H7 (cell line): ENCODE measurements at regions not wholly inside any gene's neighbourhood (a gene's known extent, or its start where the extent isn't known, plus 50 kb on each side); places are given as distances from the start of the nearest gene placed in this dataset.
"Not testable (repeated sequence)": the region's sequence is repeated elsewhere in the genome, so short reads cannot be mapped to it uniquely, and the experiment has no call there.

ENCODE experiments used
- DNase-seq: peaks from one replicate; pipeline ENCODE4 v3.0.0; 2012
- H3K27me3 ChIP-seq: 2 replicates; pipeline ENCODE4 v1.6.0; 2011; ENCODE audit warnings: mild to moderate bottlenecking, low read length; ENCODE audit not compliant: control insufficient read depth, insufficient read depth
- H3K36me3 ChIP-seq: replicated peaks from 2 replicates; pipeline ENCODE4 v1.5.1; 2011; ENCODE audit warnings: low read length; ENCODE audit not compliant: control insufficient read depth, insufficient read depth
- H3K4me3 ChIP-seq: 2 replicates; pipeline ENCODE4 v1.5.1; 2011; ENCODE audit warnings: low read depth, mild to moderate bottlenecking, control low read depth, low read length, moderate library complexity; ENCODE audit not compliant: insufficient read depth

DNA sequence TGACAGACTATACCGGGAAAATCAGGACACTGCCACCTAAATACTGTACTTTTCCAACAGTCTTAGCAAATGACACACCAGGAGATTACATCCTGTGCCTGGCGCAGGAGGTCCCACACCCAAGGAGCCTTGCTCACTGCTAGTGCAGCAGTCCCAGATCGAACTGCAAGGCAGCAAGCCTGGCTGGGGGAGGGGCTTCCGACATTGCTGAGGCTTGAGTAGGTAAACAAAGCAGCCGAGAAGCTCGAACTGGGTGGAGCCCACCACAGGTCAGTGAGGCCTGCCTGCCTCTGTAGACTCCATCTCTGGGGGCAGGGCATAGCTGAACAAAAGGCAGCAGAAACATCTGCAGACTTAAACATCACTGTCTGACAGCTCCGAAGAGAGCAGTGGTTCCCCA is 1360.0 kb downstream of the UQCRFS1 start:
- H3K27me3 ChIP-seq, H3K4me3 ChIP-seq, DNase-seq, H3K36me3 ChIP-seq: not testable (repeated sequence)

DNA sequence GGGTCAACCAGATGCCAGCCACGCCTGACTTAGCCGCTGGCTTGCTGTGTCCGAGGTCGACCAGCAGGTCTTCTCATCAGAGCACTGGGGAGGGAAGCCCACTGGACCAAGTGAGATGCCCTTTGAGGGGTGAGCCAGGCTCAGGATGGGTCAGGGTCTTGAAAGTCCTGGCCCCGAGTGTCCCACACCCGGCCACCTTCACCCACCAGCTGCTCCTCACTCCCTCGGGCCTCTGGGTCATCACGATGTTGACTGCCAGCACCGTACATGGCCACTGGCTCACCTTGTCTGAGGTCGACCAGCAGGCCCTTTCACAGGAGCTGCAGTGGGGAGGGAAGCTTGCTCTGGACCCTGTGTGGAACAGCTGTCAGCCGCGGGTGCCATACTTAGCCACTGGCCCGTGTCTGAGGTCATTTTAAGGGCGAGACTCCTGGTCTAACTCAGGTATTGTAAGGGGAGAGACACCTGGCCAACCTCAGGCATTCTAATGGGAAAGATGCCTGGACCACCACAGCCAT is 1361.3 kb downstream of the UQCRFS1 start:
- no peak for DNase-seq
- no peaks in the 10 kb centered on the region for H3K27me3 ChIP-seq
- no peak overlapping the region for H3K4me3 ChIP-seq
- H3K36me3 ChIP-seq, result no peaks in the 10 kb centered on the region

DNA sequence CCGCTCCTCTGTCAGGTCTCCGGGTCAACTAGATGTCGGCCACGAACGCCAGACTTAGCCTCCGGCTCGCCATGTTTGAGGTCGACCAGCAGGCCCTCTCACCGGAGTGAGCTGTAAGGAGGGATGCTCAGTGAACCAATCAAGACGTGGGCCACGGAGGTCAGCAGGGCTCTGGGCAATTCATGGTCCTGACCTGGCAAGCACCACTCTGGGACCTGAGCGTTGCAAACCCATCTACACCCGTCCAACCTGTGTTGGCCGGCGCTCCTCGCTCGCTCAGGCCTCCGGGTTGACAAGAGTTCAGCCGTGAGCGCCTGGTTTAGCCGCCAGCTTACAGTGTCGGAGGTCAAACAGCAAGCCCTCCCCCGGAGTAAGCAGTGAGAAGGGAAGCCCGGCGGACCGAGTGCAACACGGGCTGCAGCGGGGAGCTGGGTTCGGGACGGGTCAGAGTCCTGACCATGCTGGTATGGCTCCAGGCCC is 1361.9 kb downstream of the UQCRFS1 start:
- peak; percentile 16 for DNase-seq
- H3K4me3 ChIP-seq, result no peak overlapping the region
- no peaks in the 10 kb centered on the region for H3K27me3 ChIP-seq
- no peaks in the 10 kb centered on the region for H3K36me3 ChIP-seq

DNA sequence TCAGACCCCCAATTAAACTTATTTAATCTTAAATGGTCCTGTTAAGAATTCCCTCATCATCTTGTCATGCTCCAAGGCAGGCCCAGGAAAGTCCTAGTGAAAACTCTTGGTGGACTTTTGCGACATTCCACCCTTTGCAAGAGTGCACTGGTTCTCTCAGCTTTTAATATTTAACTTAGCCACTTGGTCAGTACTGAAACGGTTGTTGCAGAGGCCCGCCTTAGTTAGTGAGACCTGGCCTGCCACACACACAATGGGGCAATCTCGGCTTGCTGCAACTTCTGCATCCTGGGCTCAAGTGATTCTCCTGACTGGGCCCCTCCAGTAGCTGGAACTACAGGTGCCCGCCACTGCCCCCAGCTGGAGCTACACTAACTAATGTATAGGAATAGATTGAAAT is 1366.0 kb downstream of the UQCRFS1 start:
- Histone ChIP-seq H3K4me3 (no peak overlapping the region), H3K36me3 (no peaks in the 10 kb centered on the region), H3K27me3 (no peaks in the 10 kb centered on the region)
- no peak for DNase-seq

DNA sequence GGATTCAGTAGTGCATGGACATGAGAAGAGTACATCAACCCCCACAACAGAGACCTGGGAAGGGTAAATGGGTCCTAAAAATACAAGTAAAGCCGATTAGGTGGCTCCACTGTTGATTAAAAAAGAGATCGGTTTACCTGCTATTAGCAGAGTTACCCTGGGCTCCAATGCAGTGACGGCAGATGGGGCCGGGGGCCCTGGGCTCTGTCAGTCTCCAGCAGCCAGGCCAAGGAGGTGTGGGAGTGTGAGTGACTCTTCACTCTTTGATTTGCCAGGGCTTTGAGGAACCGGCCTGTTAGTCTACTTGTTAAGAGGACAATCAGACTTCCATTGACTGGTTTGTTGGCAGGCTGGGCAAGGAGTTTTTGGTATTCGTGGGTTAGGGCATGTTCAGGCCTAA is 1368.7 kb downstream of the UQCRFS1 start:
- H3K27me3 ChIP-seq, result no peaks in the 10 kb centered on the region
- no peak overlapping the region for H3K4me3 ChIP-seq

DNA sequence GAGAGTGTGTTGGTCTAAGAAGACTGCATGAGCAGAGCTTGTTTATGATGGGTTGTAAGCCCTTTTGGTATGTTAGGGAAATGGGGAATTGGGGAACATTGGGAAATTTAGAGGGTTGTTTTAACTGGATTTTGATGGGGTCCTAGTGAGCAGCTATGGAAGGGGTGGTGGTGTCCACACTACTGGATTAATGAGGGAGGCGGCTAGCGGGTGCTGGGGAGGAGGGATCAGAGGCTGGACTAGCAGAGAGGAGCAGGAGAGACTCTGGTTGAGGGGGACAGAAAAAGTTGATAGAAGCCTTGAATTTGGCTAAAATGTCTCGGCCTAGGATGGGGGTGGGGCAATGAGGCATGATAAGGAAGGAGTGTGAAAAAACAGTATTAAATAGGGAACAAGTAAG is 1369.1 kb downstream of the UQCRFS1 start:
- Histone ChIP-seq H3K27me3 (no peaks in the 10 kb centered on the region), H3K36me3 (no peaks in the 10 kb centered on the region), H3K4me3 (no peak overlapping the region)
- DNase-seq, result no peak

More for the DNA sequence above, 1368.7 kb downstream of the UQCRFS1 start:
- H3K36me3 ChIP-seq, result no peaks in the 10 kb centered on the region
- DNase-seq, result no peak

DNA sequence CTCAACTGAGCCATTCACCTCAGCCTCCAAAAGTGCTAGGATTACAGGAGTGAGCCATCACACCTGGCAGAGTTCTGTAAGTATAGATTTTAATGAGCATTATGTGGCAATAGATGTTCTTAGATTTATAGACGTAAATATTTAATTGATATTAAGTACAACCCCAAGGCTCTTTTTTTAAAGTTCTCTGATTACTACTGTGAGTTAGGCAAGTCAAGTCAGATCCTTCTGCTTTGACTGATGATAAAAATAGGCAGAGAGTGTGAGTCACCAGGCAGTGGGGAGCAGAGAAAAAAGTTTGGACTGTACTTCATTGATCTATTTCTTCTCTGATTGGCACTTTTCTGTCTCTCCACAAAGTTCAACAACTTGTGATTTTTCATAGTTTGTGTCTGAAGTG is 1379.9 kb downstream of the UQCRFS1 start:
- no peaks in the 10 kb centered on the region for H3K36me3 ChIP-seq
- DNase-seq, result no peak

DNA sequence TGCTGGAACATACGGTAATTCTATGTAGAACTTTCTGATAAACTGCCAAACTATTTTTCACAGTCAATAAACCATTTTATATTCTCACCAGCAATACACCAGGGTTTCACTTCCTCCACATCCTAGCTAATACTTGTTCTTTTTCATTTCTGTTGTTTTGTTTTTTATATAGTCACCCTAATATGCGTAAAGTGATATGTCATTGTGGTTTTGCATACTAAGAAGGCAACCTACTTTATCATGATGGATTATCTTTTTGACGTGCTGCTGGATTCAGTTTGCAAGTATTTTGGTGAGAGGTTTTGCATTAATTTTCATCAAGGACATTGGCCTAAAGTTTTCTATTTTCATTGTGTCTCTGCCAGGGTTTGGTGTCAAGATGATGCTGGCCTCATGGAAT is 1384.1 kb downstream of the UQCRFS1 start:
- no peak overlapping the region for H3K4me3 ChIP-seq
- H3K36me3 ChIP-seq, result no peaks in the 10 kb centered on the region
- no peak for DNase-seq
- no peaks in the 10 kb centered on the region for H3K27me3 ChIP-seq

More for the DNA sequence above, 1379.9 kb downstream of the UQCRFS1 start:
- no peaks in the 10 kb centered on the region for H3K27me3 ChIP-seq
- H3K4me3 ChIP-seq, result no peak overlapping the region

DNA sequence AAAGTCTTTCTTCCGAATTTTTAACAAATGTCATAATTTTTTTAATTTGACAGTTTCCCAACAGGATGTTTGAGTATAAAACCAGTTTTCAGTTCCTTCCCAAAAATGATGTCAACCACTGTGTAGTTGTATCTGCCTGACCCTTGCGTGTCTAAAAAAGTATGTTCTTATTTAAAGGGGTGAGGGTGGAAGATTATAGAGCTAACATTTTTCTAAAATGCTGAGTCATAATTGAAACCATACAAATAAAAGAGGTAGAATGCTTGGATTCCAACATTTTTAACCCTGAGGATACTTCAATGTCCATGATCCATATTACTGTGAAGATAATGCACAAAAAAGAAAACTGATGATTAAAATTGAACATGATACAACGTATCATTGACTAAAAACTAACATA is 1388.8 kb downstream of the UQCRFS1 start:
- DNase-seq, result no peak
- H3K4me3 ChIP-seq, result no peak overlapping the region
- no peaks in the 10 kb centered on the region for H3K36me3 ChIP-seq
- H3K27me3 ChIP-seq, result no peaks in the 10 kb centered on the region

DNA sequence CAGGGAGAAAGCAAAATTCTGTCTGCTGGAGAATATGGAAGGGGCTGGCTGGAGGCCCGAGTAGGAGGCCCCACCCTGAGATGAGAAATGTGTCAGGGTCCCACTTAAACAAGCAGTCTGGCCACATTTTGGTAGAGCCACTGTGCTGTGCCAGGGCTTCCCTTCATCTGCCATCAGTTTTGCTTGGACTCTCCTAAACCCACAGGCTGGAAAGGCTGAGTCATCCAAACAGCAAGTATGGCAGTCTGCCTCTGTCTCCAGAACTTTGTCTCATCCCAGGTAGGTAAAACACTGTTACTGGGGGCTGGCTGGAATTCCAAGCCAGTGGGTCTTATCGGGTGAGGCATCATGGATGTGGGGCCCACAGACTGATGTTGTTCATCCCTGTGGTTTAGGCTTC is 1390.6 kb downstream of the UQCRFS1 start:
- H3K4me3 ChIP-seq, result no peak overlapping the region
- H3K36me3 ChIP-seq, result no peaks in the 10 kb centered on the region
- no peaks in the 10 kb centered on the region for H3K27me3 ChIP-seq
- DNase-seq, result no peak

DNA sequence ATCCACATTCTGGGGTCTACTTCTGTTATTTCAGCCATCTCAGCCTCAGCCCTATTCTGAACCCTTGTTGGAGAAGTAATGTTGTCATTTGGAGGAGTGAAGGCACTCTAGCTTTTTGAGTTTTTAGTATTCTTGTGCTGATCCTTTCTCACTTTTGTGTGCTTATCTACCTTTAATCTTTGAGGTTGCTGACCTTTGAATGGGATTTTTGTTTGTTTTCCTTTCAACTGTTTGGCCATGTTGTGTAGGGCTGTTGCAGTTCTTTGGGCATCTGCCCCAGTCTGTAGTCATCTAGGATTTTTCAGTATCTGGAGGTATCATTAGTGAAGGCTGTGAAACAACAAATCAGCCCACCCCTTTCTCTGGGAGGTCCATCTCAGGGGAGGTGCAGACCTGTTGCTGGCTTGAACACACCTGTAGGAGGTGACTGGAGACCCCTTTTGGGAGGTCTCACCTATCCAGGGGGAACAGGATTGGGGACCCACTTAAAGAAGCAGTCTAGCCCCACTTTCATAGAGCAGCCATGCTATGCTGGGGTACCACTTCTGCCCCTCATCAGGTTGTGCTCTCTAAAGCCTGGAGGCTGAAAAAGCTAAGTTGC is 1391.4 kb downstream of the UQCRFS1 start:
- H3K4me3 ChIP-seq, result no peak overlapping the region
- H3K27me3 ChIP-seq, result no peaks in the 10 kb centered on the region
- no peaks in the 10 kb centered on the region for H3K36me3 ChIP-seq
- DNase-seq, result no peak

DNA sequence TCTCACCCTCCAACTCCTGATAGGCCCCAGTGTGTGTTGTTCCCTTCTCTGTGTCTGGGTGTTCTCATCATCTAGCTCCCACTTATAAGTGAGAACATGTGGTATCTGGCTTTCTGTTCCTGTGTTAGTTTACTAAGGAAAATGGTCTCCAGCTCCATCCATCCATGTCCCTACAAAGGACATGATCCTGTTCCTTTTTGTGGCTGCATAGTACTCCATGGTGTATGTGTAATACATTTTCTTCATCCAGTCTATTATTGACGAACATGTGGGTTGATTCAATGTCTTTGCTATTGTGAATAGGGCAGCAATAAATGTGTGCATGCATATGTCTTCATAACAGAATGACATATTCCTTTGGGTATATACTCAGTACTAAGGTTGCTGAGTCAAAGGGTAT is 1397.0 kb downstream of the UQCRFS1 start:
- DNase-seq, result no peak
- Histone ChIP-seq H3K27me3 (no peaks in the 10 kb centered on the region), H3K4me3 (no peak overlapping the region), H3K36me3 (no peaks in the 10 kb centered on the region)

DNA sequence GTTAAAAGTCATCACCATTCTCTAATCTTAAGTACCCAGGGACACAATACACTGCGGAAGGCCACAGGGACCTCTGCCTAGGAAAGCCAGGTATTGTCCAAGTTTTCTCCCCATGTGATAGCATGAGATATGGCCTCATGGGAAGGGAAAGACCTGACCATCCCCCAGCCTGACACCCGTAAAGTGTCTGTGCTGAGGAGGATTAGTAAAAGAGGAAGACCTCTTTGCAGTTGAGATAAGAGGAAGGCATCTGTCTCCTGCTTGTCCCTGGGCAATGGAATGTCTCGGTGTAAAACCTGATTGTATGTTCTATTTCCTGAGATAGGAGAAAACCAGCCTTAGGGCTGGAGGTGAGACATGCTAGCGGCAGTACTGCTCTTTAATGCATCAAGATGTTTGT is 1398.1 kb downstream of the UQCRFS1 start:
- H3K4me3 ChIP-seq, H3K27me3 ChIP-seq, H3K36me3 ChIP-seq, DNase-seq: not testable (repeated sequence)

DNA sequence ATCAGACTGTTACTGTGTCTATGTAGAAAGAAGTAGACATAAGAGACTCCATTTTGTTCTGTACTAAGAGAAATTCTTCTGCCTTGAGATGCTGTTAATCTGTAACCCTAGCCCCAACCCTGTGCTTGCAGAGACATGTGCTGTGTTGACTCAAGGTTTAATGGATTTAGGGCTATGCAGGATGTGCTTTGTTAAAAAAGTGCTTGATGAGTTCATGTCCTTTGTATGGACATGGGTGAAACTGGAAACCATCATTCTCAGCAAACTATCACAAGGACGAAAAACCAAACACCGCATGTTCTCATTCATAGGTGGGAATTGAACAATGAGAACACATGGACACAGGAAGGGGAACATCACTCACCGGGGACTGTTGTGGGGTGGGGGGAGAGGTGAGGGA is 1398.7 kb downstream of the UQCRFS1 start:
- DNase-seq, H3K4me3 ChIP-seq, H3K27me3 ChIP-seq, H3K36me3 ChIP-seq: not testable (repeated sequence)

DNA sequence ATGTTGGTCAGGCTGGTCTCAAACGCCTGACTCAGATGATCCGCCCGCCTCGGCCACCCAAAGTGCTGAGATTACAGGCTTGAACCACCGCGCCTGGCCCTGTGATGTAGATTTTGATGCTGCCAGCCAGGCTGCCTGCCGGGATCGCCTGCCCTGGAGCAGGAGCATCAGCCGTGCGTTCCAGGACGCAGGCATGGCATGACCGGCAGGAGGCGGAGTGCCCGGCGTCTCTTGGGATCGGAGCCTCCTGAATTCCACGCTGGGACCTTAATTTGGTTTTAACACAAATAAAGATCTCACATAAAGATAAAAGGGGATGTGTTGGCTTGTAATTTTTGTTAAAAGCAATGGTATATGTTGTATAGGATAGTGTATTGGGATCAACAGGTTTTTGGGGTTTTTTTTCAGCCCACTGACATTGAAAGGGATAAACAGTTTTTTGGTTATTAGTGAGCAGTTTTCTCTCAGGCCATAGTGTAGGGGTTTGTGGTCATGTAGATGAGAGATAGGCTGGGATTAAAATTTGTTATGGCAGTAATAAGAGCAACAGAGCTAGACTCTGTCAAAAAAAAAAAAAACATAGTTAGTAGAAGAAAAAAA is 1406.4 kb downstream of the UQCRFS1 start:
- no peaks in the 10 kb centered on the region for H3K36me3 ChIP-seq

More for the DNA sequence above, 1406.4 kb downstream of the UQCRFS1 start:
- no peaks in the 10 kb centered on the region for H3K27me3 ChIP-seq
- no peak for DNase-seq
- no peak overlapping the region for H3K4me3 ChIP-seq
